Dendritic cell treated with granulocyte-macrophage colony-stimulating factor and Interleukin-4, amounts not matched to agents 40 ng/mL and 50 ng/mL, for 4 days (primary cell): ENCODE measurements at regions not wholly inside any gene's neighbourhood (a gene's known extent, or its start where the extent isn't known, plus 50 kb on each side); places are given as distances from the start of the nearest gene placed in this dataset.
"Not testable (repeated sequence)": the region's sequence is repeated elsewhere in the genome, so short reads cannot be mapped to it uniquely, and the experiment has no call there.

Experiments
- H3K27ac Mint-ChIP-seq: one replicate; pipeline ENCODE4 v1.8.0; 2022; ENCODE audit warnings: mild to moderate bottlenecking, mixed read lengths
- H3K27me3 Mint-ChIP-seq: one replicate; pipeline ENCODE4 v1.8.0; 2022; ENCODE audit warnings: mild to moderate bottlenecking, mixed read lengths
- H3K36me3 Mint-ChIP-seq: one replicate; pipeline ENCODE4 v1.8.0; 2022; ENCODE audit warnings: low read depth, mixed read lengths
- H3K4me1 Mint-ChIP-seq: one replicate; pipeline ENCODE4 v1.8.0; 2022; ENCODE audit warnings: low read depth, mixed read lengths
- H3K4me3 Mint-ChIP-seq: one replicate; pipeline ENCODE4 v1.8.0; 2022; ENCODE audit warnings: mild to moderate bottlenecking, moderate library complexity, mixed read lengths
- H3K9me3 Mint-ChIP-seq: one replicate; pipeline ENCODE4 v1.8.0; 2022; ENCODE audit warnings: mixed read lengths
- intact Hi-C: fragments of 100-400 bp; cut with micrococcal nuclease; formaldehyde crosslinking; loops from one replicate; pipeline ENCODE4 v1.15.0; 2022

DNA sequence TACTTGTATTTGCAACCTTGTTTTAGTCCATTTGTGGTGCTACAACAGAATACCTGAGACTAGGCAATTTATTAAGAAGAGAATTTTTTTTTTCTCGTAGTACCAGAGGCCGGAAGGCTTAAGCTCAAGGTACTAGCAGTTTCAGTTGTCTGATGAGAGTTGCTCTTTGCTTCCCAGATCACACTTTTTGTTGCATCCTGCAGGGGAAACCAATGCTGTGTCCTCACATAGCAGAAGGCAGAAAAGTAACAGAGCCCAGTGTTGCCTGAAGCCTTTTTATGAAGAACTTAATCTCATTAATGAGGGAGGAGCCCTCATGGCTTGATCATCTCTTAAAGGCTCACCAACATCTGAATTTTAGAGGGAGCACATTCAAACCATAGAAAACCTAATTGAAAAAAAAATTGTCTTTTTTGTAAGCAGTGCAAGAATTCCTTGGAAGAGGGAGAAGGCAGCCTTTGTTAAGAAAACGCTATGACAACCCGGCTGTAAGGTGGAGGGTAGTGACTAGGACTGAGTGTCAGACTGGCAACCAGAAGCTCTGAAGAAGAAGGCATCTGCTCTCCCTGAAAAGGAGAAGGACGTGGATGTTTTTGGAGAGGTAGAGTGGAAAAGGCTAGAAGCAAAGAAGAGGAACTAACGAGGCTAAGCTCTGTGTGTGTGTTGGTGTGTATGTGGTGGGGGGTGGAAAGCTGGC is 1245.3 kb downstream of the ROBO2 start:
- Mint-ChIP-seq H3K4me3 (no peak overlapping the region), H3K4me1 (no peaks in the 10 kb centered on the region), H3K9me3 (peaks cover 12% of the 10 kb centered on the region), H3K36me3 (no peaks in the 10 kb centered on the region), H3K27ac (no peak overlapping the region), H3K27me3 (no peaks in the 10 kb centered on the region)
- intact Hi-C loops, result no loop called here

DNA sequence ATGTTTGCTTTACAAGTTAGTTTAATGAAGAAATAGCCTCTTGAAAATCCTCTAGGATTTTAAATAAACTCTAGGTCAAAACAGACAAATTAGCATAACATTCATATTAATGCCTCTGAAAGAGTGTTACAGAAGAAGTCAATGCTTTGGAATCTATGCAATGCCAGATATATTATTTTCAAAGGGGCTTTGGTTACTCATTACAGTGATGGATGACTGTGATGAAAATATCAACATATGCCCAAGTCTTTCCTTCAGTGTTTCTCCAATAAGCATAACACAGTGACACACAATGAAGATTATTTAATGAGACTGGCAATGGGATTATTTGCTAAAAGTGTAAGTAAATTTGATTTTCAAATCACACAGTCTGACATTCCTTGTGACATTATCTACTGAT is 1247.2 kb downstream of the ROBO2 start:
- no peak overlapping the region for H3K27ac Mint-ChIP-seq
- H3K36me3 Mint-ChIP-seq, result no peaks in the 10 kb centered on the region
- intact Hi-C loops, result no loop called here
- H3K27me3 Mint-ChIP-seq, result no peaks in the 10 kb centered on the region
- H3K4me1 Mint-ChIP-seq, result no peaks in the 10 kb centered on the region
- peaks cover 8% of the 10 kb centered on the region for H3K9me3 Mint-ChIP-seq
- no peak overlapping the region for H3K4me3 Mint-ChIP-seq

DNA sequence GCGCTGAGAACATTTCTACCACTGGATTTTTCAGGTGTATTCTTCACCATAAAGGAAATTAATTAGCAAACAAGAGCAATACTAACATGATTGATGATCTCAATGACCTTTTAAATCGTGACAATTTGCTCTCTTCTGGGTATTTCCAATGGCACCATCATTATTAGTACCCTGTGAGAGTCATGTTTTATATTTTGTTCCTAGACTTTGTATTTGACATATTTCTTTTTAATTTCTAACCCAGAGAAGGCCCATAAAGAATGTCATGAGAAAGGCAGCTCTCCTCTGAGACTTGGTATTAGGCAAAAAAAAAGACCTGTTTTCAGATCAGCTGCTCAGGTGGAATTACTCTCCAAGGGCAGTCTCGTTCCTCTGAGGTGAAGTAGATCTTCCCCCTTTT is 1253.4 kb downstream of the ROBO2 start:
- H3K4me1 Mint-ChIP-seq, result no peaks in the 10 kb centered on the region
- no peaks in the 10 kb centered on the region for H3K36me3 Mint-ChIP-seq
- peaks cover 12% of the 10 kb centered on the region for H3K9me3 Mint-ChIP-seq
- intact Hi-C loops, result no loop called here
- H3K27me3 Mint-ChIP-seq, result no peaks in the 10 kb centered on the region
- H3K4me3 Mint-ChIP-seq, result no peak overlapping the region
- no peak overlapping the region for H3K27ac Mint-ChIP-seq

DNA sequence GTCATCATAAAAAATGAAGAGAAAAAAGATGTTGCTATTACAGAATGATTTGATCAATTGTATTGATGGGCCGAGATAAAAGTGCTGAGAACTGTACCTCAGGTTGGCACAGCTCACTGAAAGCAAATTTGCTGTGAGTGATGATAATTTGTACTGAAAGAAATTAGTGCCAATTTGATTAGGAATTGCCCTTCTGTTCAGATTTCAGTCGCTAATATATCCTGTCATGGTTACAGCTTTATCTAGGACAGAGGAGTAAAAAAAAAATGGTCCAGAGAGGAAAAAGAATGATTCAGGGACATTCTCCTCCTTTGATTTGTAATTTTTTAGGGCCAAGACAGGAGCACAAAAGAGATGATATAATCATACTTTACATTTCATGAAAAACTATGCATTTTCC is 1264.2 kb downstream of the ROBO2 start:
- H3K27ac Mint-ChIP-seq, result no peak overlapping the region
- intact Hi-C loops, result no loop called here
- H3K36me3 Mint-ChIP-seq, result no peaks in the 10 kb centered on the region
- H3K9me3 Mint-ChIP-seq, result peaks cover 21% of the 10 kb centered on the region
- no peaks in the 10 kb centered on the region for H3K4me1 Mint-ChIP-seq
- H3K27me3 Mint-ChIP-seq, result no peaks in the 10 kb centered on the region
- no peak overlapping the region for H3K4me3 Mint-ChIP-seq

DNA sequence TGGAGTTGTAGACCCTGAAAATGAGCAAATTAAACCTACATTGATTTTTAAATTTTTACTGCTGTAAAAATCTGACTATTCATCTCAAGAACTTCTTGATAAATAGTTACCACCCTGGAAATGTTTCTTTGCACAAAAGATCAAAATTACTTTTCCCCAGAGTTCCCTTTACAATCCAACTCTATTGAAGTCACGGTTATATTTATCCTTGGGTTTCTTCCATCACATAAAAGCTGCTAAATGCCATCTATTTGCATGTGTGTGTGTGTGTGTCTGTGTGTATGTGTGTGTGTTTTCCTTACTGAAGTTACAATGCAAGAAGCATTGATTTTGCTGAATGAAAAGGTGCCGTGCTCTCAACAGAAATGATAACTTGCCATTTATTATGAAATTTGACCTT is 1273.0 kb downstream of the ROBO2 start:
- Mint-ChIP-seq H3K27ac (no peak overlapping the region), H3K36me3 (no peaks in the 10 kb centered on the region), H3K9me3 (peaks cover 19% of the 10 kb centered on the region), H3K4me3 (no peak overlapping the region), H3K4me1 (no peaks in the 10 kb centered on the region), H3K27me3 (no peaks in the 10 kb centered on the region)
- intact Hi-C loops, result no loop called here

DNA sequence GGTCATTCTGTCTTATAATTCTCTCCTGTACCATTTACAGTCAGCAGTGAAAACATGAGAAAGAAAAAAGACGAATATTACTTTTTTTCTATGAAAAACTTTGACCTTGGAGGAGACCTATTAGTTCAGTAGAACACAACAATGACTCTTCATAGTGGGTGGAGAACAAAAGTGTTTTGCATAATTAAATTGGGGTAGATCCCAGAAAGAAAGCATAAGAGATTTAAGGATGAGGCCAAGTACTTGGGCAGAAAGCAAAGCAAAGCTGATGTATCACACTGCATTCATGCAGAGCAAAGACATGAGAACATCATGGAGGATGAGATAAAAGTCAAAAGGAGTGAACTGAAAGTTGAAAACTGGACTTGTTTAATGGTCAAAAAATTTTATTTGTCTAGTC is 1273.4 kb downstream of the ROBO2 start:
- no peaks in the 10 kb centered on the region for H3K36me3 Mint-ChIP-seq

DNA sequence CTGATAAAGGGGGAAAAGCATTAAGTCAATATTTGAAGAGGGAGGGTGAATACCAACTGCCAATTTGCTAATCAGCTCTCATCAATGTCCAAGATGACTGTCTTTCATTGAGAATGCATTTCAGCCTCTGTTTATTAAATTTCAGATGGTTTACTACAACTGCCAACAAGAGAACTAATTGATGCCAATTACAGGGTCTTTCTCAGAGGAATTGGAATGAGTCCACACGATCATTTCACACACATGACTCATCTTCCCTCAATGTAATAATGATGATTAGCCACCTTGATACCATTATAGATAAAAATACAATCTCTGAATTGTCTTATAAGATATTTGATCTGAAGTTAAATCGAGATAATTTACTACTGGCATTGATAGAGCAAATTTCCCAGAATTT is 1274.4 kb downstream of the ROBO2 start:
- Mint-ChIP-seq H3K27ac (no peak overlapping the region), H3K27me3 (no peaks in the 10 kb centered on the region), H3K36me3 (no peaks in the 10 kb centered on the region), H3K9me3 (peaks cover 19% of the 10 kb centered on the region), H3K4me3 (no peak overlapping the region), H3K4me1 (no peaks in the 10 kb centered on the region)
- intact Hi-C loops, result no loop called here

More for the DNA sequence above, 1273.4 kb downstream of the ROBO2 start:
- Mint-ChIP-seq H3K27ac (no peak overlapping the region), H3K4me1 (no peaks in the 10 kb centered on the region), H3K27me3 (no peaks in the 10 kb centered on the region), H3K9me3 (peaks cover 19% of the 10 kb centered on the region), H3K4me3 (no peak overlapping the region)
- intact Hi-C loops, result no loop called here

DNA sequence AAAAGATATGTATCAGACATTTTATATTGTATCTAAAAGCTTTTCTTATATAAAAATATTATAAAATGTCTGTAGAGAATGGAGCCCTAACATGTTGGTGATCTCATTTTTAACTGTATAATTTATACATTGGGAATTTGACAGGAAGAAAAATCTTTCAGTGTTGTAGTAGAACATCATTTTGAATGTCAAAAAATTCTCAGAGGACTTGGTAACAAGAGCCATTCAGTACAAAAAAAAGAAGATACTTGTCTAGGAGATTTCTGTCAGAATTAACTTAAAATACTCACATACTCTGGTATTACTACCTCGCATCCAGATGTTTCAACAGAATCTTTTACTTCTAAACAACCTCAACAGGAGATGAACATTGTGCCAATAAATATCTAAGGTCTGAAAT is 1277.9 kb downstream of the ROBO2 start:
- no peaks in the 10 kb centered on the region for H3K36me3 Mint-ChIP-seq
- H3K4me1 Mint-ChIP-seq, result no peaks in the 10 kb centered on the region
- H3K27me3 Mint-ChIP-seq, result no peaks in the 10 kb centered on the region
- intact Hi-C loops, result no loop called here
- no peak overlapping the region for H3K4me3 Mint-ChIP-seq
- H3K9me3 Mint-ChIP-seq, result no peaks in the 10 kb centered on the region
- no peak overlapping the region for H3K27ac Mint-ChIP-seq

DNA sequence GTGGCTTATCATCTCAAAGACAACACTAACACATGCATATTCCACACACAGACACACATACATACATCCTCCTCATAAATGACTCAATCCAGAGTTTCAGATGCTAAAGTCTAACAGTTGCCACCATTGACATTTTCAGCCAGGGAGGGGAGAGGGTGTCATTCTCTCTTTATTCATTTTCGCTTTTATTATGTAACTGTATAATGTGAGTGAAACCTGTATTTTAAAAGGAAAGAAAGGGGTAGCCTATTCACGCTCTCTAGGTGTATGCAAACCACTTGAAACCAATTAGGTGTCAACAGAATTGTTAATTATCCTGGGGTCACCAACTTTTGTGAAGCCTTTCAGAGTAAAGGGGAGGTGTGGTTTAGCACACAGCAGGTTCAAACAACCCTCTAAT is 1282.9 kb downstream of the ROBO2 start:
- intact Hi-C loops, result no loop called here
- Mint-ChIP-seq H3K9me3 (peaks cover 38% of the 10 kb centered on the region), H3K4me3 (no peak overlapping the region), H3K36me3 (no peaks in the 10 kb centered on the region), H3K27ac (no peak overlapping the region), H3K4me1 (no peaks in the 10 kb centered on the region), H3K27me3 (no peaks in the 10 kb centered on the region)

DNA sequence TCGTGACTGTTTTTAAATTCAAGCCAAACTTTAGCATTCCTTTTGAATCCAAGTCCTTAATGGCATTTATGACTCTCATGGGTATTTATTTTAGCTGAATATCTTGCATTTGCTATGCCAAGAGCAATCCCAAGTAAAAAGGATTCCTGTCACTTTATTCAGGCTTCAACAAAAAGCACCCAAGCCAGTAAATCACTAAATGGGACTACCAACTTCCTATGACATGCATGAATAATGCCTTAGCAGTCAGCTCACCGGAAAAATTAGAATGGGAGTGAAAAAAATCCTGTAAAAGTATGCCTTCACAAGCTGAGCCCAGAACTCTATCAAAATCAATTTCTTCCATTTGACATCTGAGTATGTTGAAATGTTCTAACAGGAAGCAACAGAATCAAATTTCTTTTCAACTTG is 1297.9 kb downstream of the ROBO2 start:
- Mint-ChIP-seq H3K27ac (no peak overlapping the region), H3K9me3 (peaks cover 18% of the 10 kb centered on the region), H3K4me1 (no peaks in the 10 kb centered on the region), H3K27me3 (no peaks in the 10 kb centered on the region), H3K4me3 (no peak overlapping the region), H3K36me3 (no peaks in the 10 kb centered on the region)
- intact Hi-C loops, result no loop called here

DNA sequence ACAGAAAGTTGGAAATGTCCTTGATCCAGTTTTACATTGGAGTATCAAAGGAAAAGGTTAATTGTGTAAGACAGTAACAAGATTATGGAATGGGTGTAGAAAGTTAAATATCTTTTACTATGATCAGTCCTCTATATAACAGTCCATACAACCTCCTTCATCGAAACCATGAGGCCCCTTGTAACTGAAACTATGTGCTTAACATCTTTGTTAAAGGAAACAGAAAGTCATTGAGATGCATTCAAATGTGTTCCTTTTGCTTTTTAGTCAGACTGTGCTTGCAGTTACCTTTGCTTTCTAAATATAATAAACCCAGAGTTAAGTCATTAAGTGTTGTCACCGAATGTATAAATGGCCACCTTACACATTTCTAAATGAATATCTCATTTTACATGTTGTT is 1298.5 kb downstream of the ROBO2 start:
- H3K4me3 Mint-ChIP-seq, result no peak overlapping the region
- H3K27ac Mint-ChIP-seq, result no peak overlapping the region
- H3K27me3 Mint-ChIP-seq, result no peaks in the 10 kb centered on the region
- intact Hi-C loops, result no loop called here
- peaks cover 18% of the 10 kb centered on the region for H3K9me3 Mint-ChIP-seq
- H3K4me1 Mint-ChIP-seq, result no peaks in the 10 kb centered on the region
- no peaks in the 10 kb centered on the region for H3K36me3 Mint-ChIP-seq

DNA sequence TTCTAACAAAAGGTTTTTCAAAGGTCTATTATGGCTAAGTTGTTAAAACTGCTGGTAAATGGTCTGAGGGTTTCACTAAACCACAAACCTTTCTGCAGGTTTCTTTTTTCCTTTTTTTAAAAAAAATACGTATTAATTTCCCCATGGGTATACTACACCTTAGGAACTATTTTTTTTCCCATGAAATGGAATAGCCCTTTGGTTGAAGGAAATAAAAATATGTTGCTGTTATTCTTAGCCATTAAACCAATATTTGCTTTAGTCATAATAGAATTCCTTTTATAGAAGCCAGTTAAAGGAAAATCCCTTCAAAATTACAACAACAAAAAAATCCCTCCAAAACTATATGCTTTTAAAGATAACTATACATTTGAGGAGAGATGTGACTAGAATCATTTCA is 1303.3 kb downstream of the ROBO2 start:
- no peak overlapping the region for H3K4me3 Mint-ChIP-seq
- intact Hi-C loops, result no loop called here
- H3K4me1 Mint-ChIP-seq, result no peaks in the 10 kb centered on the region
- no peaks in the 10 kb centered on the region for H3K27me3 Mint-ChIP-seq
- no peak overlapping the region for H3K27ac Mint-ChIP-seq
- H3K36me3 Mint-ChIP-seq, result no peaks in the 10 kb centered on the region
- peaks cover 15% of the 10 kb centered on the region for H3K9me3 Mint-ChIP-seq

DNA sequence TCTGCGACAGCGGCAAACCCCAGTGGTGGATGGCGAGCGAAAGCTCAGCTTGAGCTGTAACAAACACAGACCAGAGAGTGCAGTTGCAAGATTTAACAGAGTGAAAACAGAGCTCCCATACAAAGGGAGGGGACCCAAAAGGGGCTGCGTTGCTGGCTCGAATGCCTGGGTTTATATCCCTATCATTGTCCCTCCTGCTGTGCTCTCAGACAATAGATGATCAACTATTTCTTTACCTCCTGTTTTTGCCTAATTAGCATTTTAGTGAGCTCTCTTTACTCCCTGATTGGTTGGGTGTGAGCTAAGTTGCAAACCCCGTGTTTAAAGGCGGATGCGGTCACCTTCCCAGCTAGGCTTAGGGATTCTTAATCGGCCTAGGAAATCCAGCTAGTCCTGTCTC is 1304.4 kb downstream of the ROBO2 start:
- H3K4me1 Mint-ChIP-seq, H3K36me3 Mint-ChIP-seq, H3K4me3 Mint-ChIP-seq, intact Hi-C loops, H3K27ac Mint-ChIP-seq, H3K27me3 Mint-ChIP-seq: not testable (repeated sequence)
- peaks cover 15% of the 10 kb centered on the region for H3K9me3 Mint-ChIP-seq

DNA sequence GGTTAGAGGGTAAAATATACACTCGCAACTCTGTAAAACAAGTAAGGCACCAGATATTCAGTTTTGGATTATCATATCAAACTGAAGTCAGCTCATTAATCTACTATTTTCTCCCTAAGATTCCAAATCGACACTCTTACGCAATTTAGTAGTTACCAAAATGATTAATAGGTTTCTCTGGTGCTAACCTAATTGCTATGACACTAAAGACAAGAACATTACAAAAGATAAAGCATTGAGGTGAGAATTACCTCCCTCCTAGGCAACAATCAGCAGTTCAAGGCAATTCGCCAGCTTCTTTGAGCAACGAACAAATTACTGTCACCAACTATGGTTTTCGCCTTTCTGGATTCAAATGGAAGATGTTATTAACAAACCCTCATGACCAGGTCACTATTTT is 1305.0 kb downstream of the ROBO2 start:
- peaks cover 15% of the 10 kb centered on the region for H3K9me3 Mint-ChIP-seq
- no peak overlapping the region for H3K4me3 Mint-ChIP-seq
- intact Hi-C loops, result no loop called here
- H3K36me3 Mint-ChIP-seq, result no peaks in the 10 kb centered on the region
- no peaks in the 10 kb centered on the region for H3K27me3 Mint-ChIP-seq
- H3K27ac Mint-ChIP-seq, result no peak overlapping the region
- H3K4me1 Mint-ChIP-seq, result no peaks in the 10 kb centered on the region

DNA sequence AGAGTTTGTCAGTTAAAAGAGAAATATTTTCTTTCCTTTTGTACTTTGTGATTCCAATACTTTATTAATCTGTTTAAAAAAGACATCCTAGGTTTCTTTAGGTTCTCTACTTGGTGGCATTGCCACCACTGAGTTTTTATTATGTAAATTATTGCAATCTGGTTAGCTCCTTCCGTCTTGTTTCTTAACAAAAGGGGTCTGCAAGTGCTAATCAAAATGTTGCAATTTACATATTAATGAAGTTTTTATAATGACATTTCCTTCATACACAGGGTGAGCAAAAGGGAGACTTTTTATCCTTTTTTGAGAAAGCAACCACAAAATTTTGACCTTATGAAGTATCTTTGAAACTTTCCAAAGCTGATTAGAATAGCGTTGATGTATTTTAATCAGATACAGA is 1307.3 kb downstream of the ROBO2 start:
- H3K27me3 Mint-ChIP-seq, result no peaks in the 10 kb centered on the region
- H3K9me3 Mint-ChIP-seq, result peaks cover 17% of the 10 kb centered on the region
- no peaks in the 10 kb centered on the region for H3K36me3 Mint-ChIP-seq
- no peaks in the 10 kb centered on the region for H3K4me1 Mint-ChIP-seq
- intact Hi-C loops, result no loop called here
- H3K27ac Mint-ChIP-seq, result no peak overlapping the region
- H3K4me3 Mint-ChIP-seq, result no peak overlapping the region
